GM12878 (cell line): ENCODE measurements at regions not wholly inside any gene's neighbourhood (a gene's known extent, or its start where the extent isn't known, plus 50 kb on each side); places are given as distances from the start of the nearest gene placed in this dataset.

ENCODE experiments used
- ATAC-seq: fragments of 200-7000 bp; cut with Tn5 transposase; 3 replicates; pipeline ENCODE4 v1.9.1; 2020; ENCODE audit warnings: mild to moderate bottlenecking, moderate library complexity
- BruUV-seq: library from RNA; stranded (reverse); fragments of 400-500 nt; replicated peaks from 2 replicates; lab custom pipeline; 2021; lab: Mats Ljungman, UMichigan
- CTCF ChIA-PET: fragments of 300-600 bp; sonication (Branson Sonifier 250); formaldehyde crosslinking; extraction: SDS; loops from one replicate; lab custom pipeline; 2021; ENCODE audit warnings: inconsistent platforms; lab: Yijun Ruan, JAX
- POLR2A ChIA-PET: fragments of 350-600 bp; formaldehyde crosslinking; extraction: SDS; loops from one replicate; lab custom pipeline; 2021; ENCODE audit warnings: inconsistent platforms; lab: Charles Lee
- RAD21 ChIA-PET: fragments of 300-600 bp; sonication (Branson Sonifier 250); formaldehyde crosslinking; loops from one replicate; lab custom pipeline; 2023; ENCODE audit warnings: antibody characterized with exemption; ENCODE audit not compliant: unreplicated experiment; lab: Charles Lee
- SMC1A ChIA-PET: fragments of 300-600 bp; sonication (Branson Sonifier 250); formaldehyde crosslinking; loops from one replicate; lab custom pipeline; 2023; ENCODE audit not compliant: unreplicated experiment, uncharacterized antibody; lab: Charles Lee
- DNase-seq: peaks from one replicate; pipeline ENCODE4 v3.0.0-alpha.2; 2011; ENCODE audit warnings: low read depth, low spot score
- FAIRE-seq: peaks from 3 replicates; lab custom pipeline; 2011; peaks lifted over from hg19 to GRCh38; lab: Jason Lieb, UNC
- H2AFZ ChIP-seq: 2 replicates; pipeline ENCODE4 v1.6.0; 2011; ENCODE audit warnings: low read depth, low read length, control low read depth; ENCODE audit not compliant: control insufficient read depth
- H3K27ac ChIP-seq: 2 replicates; pipeline ENCODE4 v1.5.1; 2011; ENCODE audit warnings: control low read depth; ENCODE audit not compliant: control insufficient read depth, insufficient read depth
- H3K27me3 ChIP-seq, 2 experiments: replicated peaks in 1 of 2; 2 replicates each; pipeline versions ENCODE4 v1.6.0 to v1.6.1; 2011; ENCODE audit warnings: low read length in 1 of 2; ENCODE audit not compliant: control insufficient read depth in 2 of 2, insufficient read depth in 2 of 2
- H3K36me3 ChIP-seq, 2 experiments: 2 replicates each; pipeline ENCODE4 v1.5.1; 2011; ENCODE audit warnings: low read length in 1 of 2; ENCODE audit not compliant: control insufficient read depth in 2 of 2, insufficient read depth in 2 of 2
- H3K4me1 ChIP-seq: 2 replicates; pipeline ENCODE4 v1.6.1; 2011; ENCODE audit warnings: mild to moderate bottlenecking, low read length, moderate library complexity, mixed read lengths; ENCODE audit not compliant: control insufficient read depth, insufficient read depth
- H3K4me2 ChIP-seq: 2 replicates; pipeline ENCODE4 v1.6.0; 2011; ENCODE audit warnings: control low read depth; ENCODE audit not compliant: control insufficient read depth, insufficient read depth
- H3K4me3 ChIP-seq: fragments of 200-600 bp; sonication (generic); 2 replicates; pipeline ENCODE4 v1.5.1; 2016
- H3K79me2 ChIP-seq: 2 replicates; pipeline ENCODE4 v1.6.0; 2011; ENCODE audit warnings: low read length; ENCODE audit not compliant: control insufficient read depth, insufficient read depth
- H3K9ac ChIP-seq: 2 replicates; pipeline ENCODE4 v1.8.0; 2011; ENCODE audit warnings: low read length, control low read depth, mixed read lengths; ENCODE audit not compliant: control insufficient read depth, insufficient read depth
- H3K9me3 ChIP-seq: replicated peaks from 3 replicates; pipeline ENCODE4 v1.5.1; 2011; ENCODE audit warnings: mild to moderate bottlenecking, low read length; ENCODE audit not compliant: control insufficient read depth, insufficient read depth
- H4K20me1 ChIP-seq: 2 replicates; pipeline ENCODE4 v1.6.0; 2011; ENCODE audit not compliant: control insufficient read depth, insufficient read depth
- BMI1 ChIP-seq: fragments of 450-650 bp; IDR thresholded peaks from 2 replicates; pipeline ENCODE4 v1.6.1; 2016; ENCODE audit warnings: mild to moderate bottlenecking, moderate library complexity, borderline replicate concordance
- CHD2 ChIP-seq: IDR thresholded peaks from 2 replicates; pipeline ENCODE4 v1.6.1; 2011; ENCODE audit warnings: low read depth, low read length, improper control_type of control experiment, borderline replicate concordance
- GATAD2B ChIP-seq: fragments of 450-650 bp; conservative IDR thresholded peaks from 2 replicates; pipeline ENCODE4 v1.6.1; 2017; ENCODE audit warnings: low read depth, mild to moderate bottlenecking, moderate library complexity
- HDAC6 ChIP-seq: fragments of 200-600 bp; sonication (generic); IDR thresholded peaks from one replicate; pipeline ENCODE4 v1.8.0; 2017; ENCODE audit warnings: antibody characterized with exemption; ENCODE audit not compliant: unreplicated experiment
- JUNB ChIP-seq: IDR thresholded peaks from 2 replicates; pipeline ENCODE4 v1.6.1; 2016; ENCODE audit warnings: antibody characterized with exemption, mild to moderate bottlenecking
- POLR2AphosphoS5 ChIP-seq: IDR thresholded peaks from 2 replicates; pipeline ENCODE4 v1.6.1; 2011; ENCODE audit warnings: mild to moderate bottlenecking, low read length, inconsistent platforms
- RELA ChIP-seq: fragments of 450-650 bp; IDR thresholded peaks from 2 replicates; pipeline ENCODE4 v1.8.0; 2014; ENCODE audit warnings: borderline replicate concordance; ENCODE audit not compliant: partially characterized antibody
- SRF ChIP-seq, 2 experiments: IDR thresholded peaks; 2 replicates each; pipeline ENCODE4 v1.6.1; 2011; ENCODE audit warnings: low read depth in 2 of 2, low read length in 2 of 2, mild to moderate bottlenecking in 1 of 2, moderate library complexity in 1 of 2
- SUPT20H ChIP-seq: IDR thresholded peaks from 2 replicates; pipeline ENCODE4 v1.6.1; 2011; ENCODE audit warnings: low read depth, mild to moderate bottlenecking, low read length, moderate library complexity, borderline replicate concordance; ENCODE audit not compliant: control insufficient read depth
- TCF12 ChIP-seq: IDR thresholded peaks from 2 replicates; pipeline ENCODE4 v1.6.1; 2011; ENCODE audit warnings: low read depth, mild to moderate bottlenecking, low read length
- TCF7 ChIP-seq: IDR thresholded peaks from 2 replicates; pipeline ENCODE4 v1.6.1; 2014; ENCODE audit warnings: antibody characterized with exemption, borderline replicate concordance
- ZNF217 ChIP-seq: fragments of 450-650 bp; IDR thresholded peaks from 2 replicates; pipeline ENCODE4 v1.6.1; 2017; ENCODE audit warnings: antibody characterized with exemption, mild to moderate bottlenecking
- ZNF274 ChIP-seq: IDR thresholded peaks from one replicate; pipeline ENCODE4 v1.8.0; 2011; ENCODE audit not compliant: insufficient read length, insufficient read depth
- ZZZ3 ChIP-seq: IDR thresholded peaks from 2 replicates; pipeline ENCODE4 v1.6.1; 2011; ENCODE audit warnings: low read depth; ENCODE audit not compliant: control insufficient read depth, insufficient read length
- WGBS: methylation state at CpG from one replicate; pipeline ENCODE4 v1.1.6; 2016; ENCODE audit warnings: low lambda C conversion rate; ENCODE audit not compliant: insufficient replicate concordance, insufficient coverage; ENCODE audit errors: missing lambda C conversion rate; 5-methylcytosine and 5-hydroxymethylcytosine counted together
- in situ Hi-C: fragments of 300-500 bp; cut with MboI; formaldehyde crosslinking; loops from 9 replicates; pipeline ENCODE4 v1.14.3; 2018; ENCODE audit warnings: mixed read lengths
- intact Hi-C: fragments of 100-400 bp; cut with micrococcal nuclease; formaldehyde crosslinking; loops from one replicate; pipeline ENCODE4 v1.14.2; 2022; ENCODE audit not compliant: unreplicated experiment
- TF ChIP-seq, protein P1 (sequence below): fragments of 450-650 bp; conservative IDR thresholded peaks from 2 replicates; pipeline ENCODE4 v1.6.1; 2017; ENCODE audit warnings: mild to moderate bottlenecking, moderate library complexity

DNA sequence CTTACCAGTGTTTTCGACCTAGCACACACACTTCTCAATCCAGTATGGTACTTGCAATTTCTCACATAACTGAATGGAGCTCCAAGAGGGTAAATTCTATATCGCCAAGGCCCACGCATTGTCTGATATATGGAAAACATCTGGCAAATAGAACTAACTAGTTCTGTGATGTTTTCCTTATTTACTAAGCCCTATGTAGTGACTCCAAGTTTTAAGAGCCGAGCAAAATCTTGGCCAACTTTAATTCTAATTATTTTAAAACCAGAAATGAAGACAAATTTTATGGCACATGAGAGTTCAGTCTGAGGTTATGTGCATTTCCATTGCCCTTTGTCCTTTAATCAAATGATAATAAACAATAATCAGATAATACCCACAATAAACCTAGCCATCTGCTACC is 1119.7 kb upstream of the CNTNAP5 start:
- Histone ChIP-seq H3K9ac (no peak overlapping the region), H3K4me1 (no peaks in the 10 kb centered on the region), H3K27ac (no peak overlapping the region), H3K36me3 (no peaks in the 10 kb centered on the region), H3K79me2 (no peaks in the 10 kb centered on the region), H3K27me3 (no peaks in the 10 kb centered on the region), H2AFZ (no peak overlapping the region), H4K20me1 (no peaks in the 10 kb centered on the region), H3K4me3 (no peak overlapping the region), H3K4me2 (no peak overlapping the region), H3K9me3 (no peaks in the 10 kb centered on the region)
- RAD21 ChIA-PET: interaction anchor here (0.6 kb wide), 1 partner anchor 1274 kb away, joined by 3 read pairs; no protein-coding TSS in a partner anchor
- intact Hi-C loops: no loop called here
- FAIRE-seq (no peak), ATAC-seq (no peak), DNase-seq (no peak)
- no TSS peak for BruUV-seq
- SMC1A ChIA-PET: interaction anchor here (1.2 kb wide), 1 partner anchor 18 kb away, joined by 5 read pairs; no protein-coding TSS in a partner anchor
- CTCF ChIA-PET: no interaction called here
- 18% methylated on average over 4 of the region's 4 CpGs for WGBS
- in situ Hi-C loops: no loop called here
- POLR2A ChIA-PET: no interaction called here
- TF ChIP-seq TCF12 (no peak), GATAD2B (no peak), SRF (IDR thresholded peaks at IDR 0.05; ENCODE audit: low read depth in 2 of 2, low read length in 2 of 2) (no peak), TCF7 (no peak), ZZZ3 (no peak)
- TF ChIP-seq, protein P1, sequence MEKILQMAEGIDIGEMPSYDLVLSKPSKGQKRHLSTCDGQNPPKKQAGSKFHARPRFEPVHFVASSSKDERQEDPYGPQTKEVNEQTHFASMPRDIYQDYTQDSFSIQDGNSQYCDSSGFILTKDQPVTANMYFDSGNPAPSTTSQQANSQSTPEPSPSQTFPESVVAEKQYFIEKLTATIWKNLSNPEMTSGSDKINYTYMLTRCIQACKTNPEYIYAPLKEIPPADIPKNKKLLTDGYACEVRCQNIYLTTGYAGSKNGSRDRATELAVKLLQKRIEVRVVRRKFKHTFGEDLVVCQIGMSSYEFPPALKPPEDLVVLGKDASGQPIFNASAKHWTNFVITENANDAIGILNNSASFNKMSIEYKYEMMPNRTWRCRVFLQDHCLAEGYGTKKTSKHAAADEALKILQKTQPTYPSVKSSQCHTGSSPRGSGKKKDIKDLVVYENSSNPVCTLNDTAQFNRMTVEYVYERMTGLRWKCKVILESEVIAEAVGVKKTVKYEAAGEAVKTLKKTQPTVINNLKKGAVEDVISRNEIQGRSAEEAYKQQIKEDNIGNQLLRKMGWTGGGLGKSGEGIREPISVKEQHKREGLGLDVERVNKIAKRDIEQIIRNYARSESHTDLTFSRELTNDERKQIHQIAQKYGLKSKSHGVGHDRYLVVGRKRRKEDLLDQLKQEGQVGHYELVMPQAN: no peak

DNA sequence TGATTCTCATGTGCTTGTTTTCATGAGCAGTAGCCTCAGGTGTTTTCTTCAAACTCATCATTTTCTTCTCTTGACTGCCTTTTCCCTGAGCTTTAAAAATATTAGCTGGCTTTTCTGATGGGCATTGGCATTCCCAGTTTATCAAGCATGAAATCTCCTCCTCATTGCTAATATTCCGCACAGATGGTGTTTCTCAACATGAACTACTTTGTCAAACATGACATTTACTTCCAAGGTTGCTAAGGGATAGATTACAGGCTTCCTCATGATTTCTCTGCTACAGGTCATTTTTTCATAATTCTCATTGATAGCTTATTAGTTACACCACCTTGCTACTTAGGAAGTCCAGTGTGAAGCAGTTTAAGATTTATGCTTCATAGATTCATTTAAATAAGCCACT is 1116.9 kb upstream of the CNTNAP5 start:
- no peaks in the 10 kb centered on the region for H3K79me2 ChIP-seq
- H3K27me3 ChIP-seq: no peaks in the 10 kb centered on the region
- ChIA-PET RAD21 (no interaction called here), POLR2A (no interaction called here), CTCF (interaction anchor here (0.5 kb wide), 1 partner anchor 116 kb away, joined by 3 read pairs; no protein-coding TSS in a partner anchor), SMC1A (interaction anchor here (0.7 to 1.6 kb wide), 2 partner anchors 9 to 106 kb away, joined by 3 to 7 read pairs; no protein-coding TSS in a partner anchor)
- no peaks in the 10 kb centered on the region for H4K20me1 ChIP-seq
- H3K9ac ChIP-seq: no peak overlapping the region
- H3K4me3 ChIP-seq: no peak overlapping the region
- H3K9me3 ChIP-seq: no peaks in the 10 kb centered on the region
- WGBS: 0% methylated on average over 1 of the region's 1 CpG
- ATAC-seq (no peak), FAIRE-seq (no peak), DNase-seq (no peak)
- H3K4me1 ChIP-seq: no peaks in the 10 kb centered on the region
- no TSS peak for BruUV-seq
- intact Hi-C loops: no loop called here
- H3K4me2 ChIP-seq: no peak overlapping the region
- no peak overlapping the region for H2AFZ ChIP-seq
- H3K36me3 ChIP-seq: no peaks in the 10 kb centered on the region
- in situ Hi-C loops: no loop called here
- no peak overlapping the region for H3K27ac ChIP-seq
- TF ChIP-seq ZNF217 (no peak), JUNB (no peak), BMI1 (no peak), SUPT20H (no peak), RELA (no peak), CHD2 (no peak), HDAC6 (no peak), ZNF274 (no peak), POLR2AphosphoS5 (no peak)
